ENCODE measurements at regions not wholly inside any gene's neighbourhood (a gene's known extent, or its start where the extent isn't known, plus 50 kb on each side); places are given as distances from the start of the nearest gene placed in this dataset.
"Not testable (repeated sequence)": the region's sequence is repeated elsewhere in the genome, so short reads cannot be mapped to it uniquely, and the experiment has no call there.

GRCh38 chr7:81453770-81454169 lies 316.1 kb downstream of the HGF start:
- FAIRE-seq; H3K14ac ChIP-seq (ENCODE audit: insufficient read length); H3K36me3 ChIP-seq (ENCODE audit: control insufficient read depth in 2 of 4, insufficient read depth in 4 of 4, low read length in 3 of 4); DNase-seq (ENCODE audit: low read depth in 1 of 2, low spot score in 2 of 2); H3K23me2 ChIP-seq (ENCODE audit: low read depth, low read length); H2BK20ac ChIP-seq (ENCODE audit: low read length); H2BK15ac ChIP-seq (ENCODE audit: low read length); H2AFZ ChIP-seq (ENCODE audit: low read length); H4K91ac ChIP-seq (replicated peaks; ENCODE audit: insufficient read length, low read length); H2BK120ac ChIP-seq (replicated peaks; ENCODE audit: low read depth, low read length); H3K9ac ChIP-seq (replicated peaks in 1 of 4; ENCODE audit: extremely low read depth in 1 of 4, low read depth in 3 of 4, low read length in 3 of 4); H4K20me1 ChIP-seq (replicated peaks in 1 of 2; ENCODE audit: control insufficient read depth in 1 of 2, insufficient read depth in 2 of 2, low read length in 2 of 2); H3K27ac ChIP-seq (ENCODE audit: low read depth, low read length); H2BK5ac ChIP-seq (ENCODE audit: low read depth, low read length); H3K4me3 ChIP-seq (ENCODE audit: extremely low read depth in 1 of 4, insufficient read depth in 2 of 4, low read depth in 3 of 4, low read length in 4 of 4); H3K4me1 ChIP-seq (replicated peaks in 1 of 4; ENCODE audit: control insufficient read depth in 3 of 4, insufficient read depth in 4 of 4, low read length in 3 of 4); H2BK12ac ChIP-seq (ENCODE audit: low read depth, low read length); H4K5ac ChIP-seq (ENCODE audit: insufficient read length, low read depth, low read length); H3K79me2 ChIP-seq (ENCODE audit: control insufficient read depth in 1 of 2, insufficient read depth in 2 of 2, low read length in 2 of 2); H3K9me3 ChIP-seq (ENCODE audit: insufficient read depth in 2 of 2, low read depth in 1 of 2, low read length in 1 of 2); H3K4ac ChIP-seq (replicated peaks; ENCODE audit: insufficient read length, low read depth, low read length); H4K8ac ChIP-seq (ENCODE audit: extremely low read depth, insufficient read depth, low read length); H3K79me1 ChIP-seq (ENCODE audit: low read depth, low read length); H3K18ac ChIP-seq (ENCODE audit: extremely low read depth, low read length); POLR2A ChIA-PET (ENCODE audit: partially characterized antibody); H3K56ac ChIP-seq (replicated peaks; ENCODE audit: insufficient read length, low read depth, low read length); H3K27me3 ChIP-seq (replicated peaks in 1 of 4; ENCODE audit: control insufficient read depth in 3 of 4, extremely low read depth in 1 of 4, insufficient read depth in 3 of 4, low read length in 3 of 4); H3K23ac ChIP-seq (ENCODE audit: insufficient read length); H2AK5ac ChIP-seq (ENCODE audit: low read depth, low read length); H3K4me2 ChIP-seq (ENCODE audit: insufficient read depth in 1 of 2, low read depth in 2 of 2, low read length in 2 of 2): not testable (repeated sequence)
- CTCF ChIA-PET (ENCODE audit: partially characterized antibody): interaction anchor here (1.2 kb wide), 1 partner anchor 217 kb away, joined by 3 read pairs; no protein-coding TSS in a partner anchor
